ENCODE measurements at regions not wholly inside any gene's neighbourhood (a gene's known extent, or its start where the extent isn't known, plus 50 kb on each side); places are given as distances from the start of the nearest gene placed in this dataset.

- DNase-seq (ENCODE audit: low read depth), result no peak
Observed at GRCh38 chr7:21092766-21093702, 306.3 kb upstream of the SP8 start.

DNA sequence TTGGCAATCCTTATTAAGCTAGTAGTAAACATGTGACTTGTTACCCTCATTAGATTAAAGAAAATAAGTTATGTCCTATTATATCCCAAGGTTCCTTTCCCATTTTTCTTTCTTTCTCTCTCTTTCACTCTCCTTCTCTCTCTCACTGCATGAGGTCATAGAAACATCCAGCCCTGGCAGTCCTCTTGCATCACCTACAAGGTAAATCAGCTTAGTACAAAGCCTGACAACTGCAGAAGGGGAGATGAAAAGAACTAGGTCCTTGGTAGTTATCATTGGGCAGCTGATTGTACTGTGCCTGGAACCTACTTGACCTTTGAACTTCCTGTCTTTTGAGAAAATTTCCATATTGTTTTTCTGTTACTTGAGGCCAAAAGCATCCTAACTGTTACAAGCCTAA is 307.9 kb upstream of the SP8 start:
- DNase-seq (ENCODE audit: low read depth), result no peak

DNA sequence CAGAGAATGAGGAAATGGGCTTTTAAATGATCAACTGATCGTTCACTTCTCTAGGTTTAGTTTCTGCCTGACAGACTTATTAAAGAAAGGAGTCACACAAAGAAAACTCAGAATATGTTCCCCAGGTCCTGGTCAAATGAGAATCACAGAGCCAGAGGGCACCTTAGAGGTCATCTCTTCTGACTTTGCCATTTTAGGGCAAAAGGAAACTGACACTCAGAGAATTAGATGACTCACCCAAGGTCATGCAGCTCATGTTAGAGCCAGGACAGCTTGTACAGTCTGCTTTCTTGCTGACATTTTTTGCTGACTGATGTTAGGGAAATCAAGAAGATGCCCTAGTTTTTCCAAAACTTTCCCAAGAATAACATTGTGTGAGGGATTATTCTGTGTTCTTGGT is 312.7 kb upstream of the SP8 start:
- no peak for DNase-seq (ENCODE audit: low read depth)

DNA sequence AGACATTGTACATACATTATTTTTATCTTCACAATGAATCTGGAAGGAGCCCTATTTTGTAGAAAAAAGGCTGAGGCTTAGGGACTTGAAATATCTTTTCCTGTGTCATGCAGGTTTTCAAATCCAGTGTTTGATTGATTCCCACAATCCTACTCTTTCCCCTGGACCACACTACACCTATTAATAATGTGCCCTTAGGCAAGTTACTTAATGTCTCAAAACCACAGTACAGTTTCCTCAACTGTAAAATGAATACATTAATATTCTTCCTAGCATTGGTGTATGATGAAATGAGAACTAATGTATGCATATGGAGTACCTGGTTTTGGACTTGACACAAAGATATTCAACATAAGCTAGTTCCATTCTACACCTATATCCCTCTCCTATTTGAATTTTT is 313.3 kb upstream of the SP8 start:
- DNase-seq (ENCODE audit: low read depth), result no peak

DNA sequence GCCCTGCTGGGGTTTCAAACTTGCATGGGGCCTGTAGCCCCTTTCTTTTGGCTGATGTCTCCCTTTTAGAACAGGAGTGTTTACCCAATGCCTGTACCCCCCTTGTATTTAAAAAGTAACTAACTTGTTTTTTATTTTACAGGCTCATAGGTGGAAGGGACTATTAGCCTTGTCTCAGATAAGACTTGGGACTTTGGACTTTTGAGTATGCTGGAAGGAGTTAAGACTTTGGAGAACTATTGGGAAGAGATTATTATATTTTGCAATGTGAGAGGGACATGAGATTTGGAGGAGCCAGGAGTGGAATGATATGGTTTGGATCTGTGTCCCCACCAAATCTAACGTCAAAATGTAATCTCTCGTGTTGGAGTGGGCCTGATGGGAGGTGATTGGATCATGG is 314.9 kb upstream of the SP8 start:
- DNase-seq (ENCODE audit: low read depth), result no peak

DNA sequence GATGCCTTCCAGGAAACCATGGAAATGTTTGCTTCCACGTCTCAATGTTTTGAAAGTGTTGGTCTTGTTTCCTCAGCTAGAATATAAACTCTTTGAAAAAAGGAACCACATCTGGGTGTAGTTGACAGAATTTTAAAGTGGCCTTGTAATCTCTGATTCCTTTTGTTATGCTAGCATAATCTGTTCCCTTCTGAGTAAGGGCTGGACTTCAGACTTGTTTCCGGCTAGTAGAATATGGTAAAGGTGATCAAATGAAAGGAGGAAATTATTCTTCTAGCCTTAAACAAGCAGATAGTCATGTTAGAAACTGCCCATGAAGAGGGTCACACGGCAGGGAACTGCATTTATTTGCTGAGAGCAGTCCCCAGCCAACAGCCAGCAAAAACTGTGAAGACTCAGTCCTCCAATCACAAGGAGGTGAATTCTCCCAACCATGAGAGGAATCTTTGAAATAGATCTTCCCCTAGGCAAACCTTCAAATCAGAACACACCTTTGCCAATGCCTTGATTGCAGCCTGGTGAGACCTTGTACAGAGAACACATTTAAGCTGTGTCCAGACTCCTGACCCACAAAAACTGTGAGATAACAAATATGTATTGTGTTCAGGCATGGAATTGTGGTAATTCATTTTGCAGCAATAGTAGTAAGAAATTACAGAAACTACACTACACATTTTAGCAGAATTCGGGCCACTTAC is 316.9 kb upstream of the SP8 start:
- no peak for DNase-seq (ENCODE audit: low read depth)

DNA sequence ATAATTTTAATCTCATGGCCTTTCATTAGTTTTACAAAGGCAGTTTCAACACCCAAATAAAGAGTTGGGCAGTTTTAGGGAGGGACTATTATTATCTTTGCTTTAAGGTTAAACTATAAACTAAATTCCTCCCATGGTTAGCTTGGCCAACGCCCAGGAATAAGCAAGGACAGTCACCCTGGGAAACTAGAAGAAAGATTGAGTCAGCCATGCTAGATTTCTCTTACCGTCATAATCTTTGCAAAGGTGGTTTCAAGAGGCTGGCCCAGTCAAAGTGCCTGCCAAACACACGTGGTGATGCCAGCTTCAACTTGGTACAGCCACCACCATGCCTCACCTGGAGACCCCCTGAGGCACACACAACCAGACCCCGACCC is 317.4 kb upstream of the SP8 start:
- DNase-seq (ENCODE audit: low read depth), result no peak

GRCh38 chr7:21106296-21106732 is 319.6 kb upstream of the SP8 start:
- no peak for DNase-seq (ENCODE audit: low read depth)

GRCh38 chr7:21107101-21107500 is 320.4 kb upstream of the SP8 start:
- no peak for DNase-seq (ENCODE audit: low read depth)

DNA sequence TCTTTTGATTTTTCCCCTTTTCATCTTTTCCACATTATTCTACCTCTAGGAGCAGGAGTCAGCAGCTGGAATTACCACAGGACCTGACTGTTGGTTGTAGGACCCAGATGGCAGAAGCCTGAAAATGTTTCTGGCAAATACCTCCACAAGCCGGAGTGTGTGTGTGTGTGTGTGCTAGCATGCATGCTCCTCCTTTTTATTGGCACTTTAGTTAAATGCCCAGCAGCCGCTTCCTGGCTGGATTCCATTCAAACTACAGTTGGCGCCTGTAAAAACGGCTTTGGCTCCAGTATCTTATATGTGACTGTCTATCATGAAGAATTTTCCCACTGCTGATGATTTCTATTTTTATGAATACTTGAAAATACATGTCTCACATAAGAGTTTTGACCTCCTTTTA is 319.7 kb upstream of the SP4 start:
- DNase-seq (ENCODE audit: low read depth), result no peak

DNA sequence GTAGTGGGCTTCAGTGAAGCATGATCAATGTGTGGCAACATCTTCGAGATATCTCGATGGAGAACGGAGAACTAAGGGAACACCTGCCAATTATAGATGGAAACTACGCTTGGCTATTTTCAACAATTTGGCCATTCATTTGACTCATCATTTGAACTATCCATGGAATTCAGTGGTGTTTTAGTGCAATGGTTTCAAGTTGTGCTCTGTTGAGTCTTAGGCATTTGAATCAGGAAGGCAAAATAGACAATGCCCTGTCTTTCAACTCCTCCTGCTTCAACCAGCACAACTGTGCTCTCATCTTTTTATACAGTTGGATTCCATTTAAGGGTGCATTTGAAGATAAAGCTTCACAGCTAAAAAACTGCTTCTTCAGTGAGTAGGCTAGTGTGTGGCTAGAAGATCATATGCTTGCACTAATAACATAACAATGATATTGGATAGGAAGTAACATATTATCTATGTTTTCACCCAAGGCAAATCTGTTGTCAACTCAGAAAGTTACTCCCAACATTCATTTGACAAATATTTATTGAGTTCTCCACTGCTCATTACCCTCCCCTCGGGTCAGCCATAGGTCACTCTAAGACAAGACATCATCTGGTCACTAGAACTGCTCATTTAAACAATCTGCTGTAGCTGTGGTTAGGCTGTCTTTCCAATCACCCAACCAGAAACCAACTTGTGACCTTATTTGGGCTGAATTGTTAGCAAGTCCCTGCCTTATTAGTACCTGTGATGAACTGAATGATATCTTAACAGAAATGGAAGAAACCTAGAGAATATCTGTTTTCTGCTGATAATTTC is 314.1 kb upstream of the SP4 start:
- no peak for DNase-seq (ENCODE audit: low read depth)

- no peak for DNase-seq (ENCODE audit: low read depth)
Observed at GRCh38 chr7:21123586-21123985, 304.3 kb upstream of the SP4 start.

GRCh38 chr7:21125297-21125696 is 302.6 kb upstream of the SP4 start:
- DNase-seq (ENCODE audit: low read depth), result no peak

DNA sequence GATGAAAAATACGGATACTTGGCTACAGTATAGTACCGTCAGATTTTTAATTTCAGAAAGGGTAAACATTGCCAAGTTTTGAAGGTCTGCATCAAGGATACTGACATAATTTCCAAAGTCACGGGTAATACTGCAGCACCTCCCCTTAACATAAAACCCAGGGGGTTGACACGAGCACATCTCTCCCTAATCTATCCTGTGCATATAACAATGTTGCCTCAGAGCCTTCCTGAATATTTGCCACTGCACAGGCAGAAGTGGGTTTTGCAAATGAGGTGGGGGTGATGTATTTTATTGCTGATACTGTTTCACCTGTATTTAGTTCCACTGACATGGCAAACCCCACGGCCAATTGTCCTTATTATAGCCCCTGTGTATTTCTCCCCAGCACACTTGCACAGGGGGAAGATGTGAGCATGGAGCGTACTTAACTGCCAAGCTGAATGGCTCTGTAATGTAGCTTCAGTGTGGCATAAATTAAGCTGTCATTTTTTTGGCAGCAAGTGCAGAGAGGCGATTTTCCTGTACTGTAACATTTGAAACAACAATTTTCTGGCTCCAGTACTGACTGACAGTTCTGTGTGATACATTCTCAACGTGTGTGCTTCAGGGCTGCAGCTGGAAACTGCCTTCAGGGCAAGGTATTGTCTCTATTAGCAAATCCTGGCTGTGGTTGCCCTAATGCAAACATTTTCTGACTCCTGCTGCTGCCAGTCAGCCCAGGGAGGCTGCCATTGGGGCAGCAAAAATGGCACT is 299.6 kb upstream of the SP4 start:
- no peak for DNase-seq (ENCODE audit: low read depth)

DNA sequence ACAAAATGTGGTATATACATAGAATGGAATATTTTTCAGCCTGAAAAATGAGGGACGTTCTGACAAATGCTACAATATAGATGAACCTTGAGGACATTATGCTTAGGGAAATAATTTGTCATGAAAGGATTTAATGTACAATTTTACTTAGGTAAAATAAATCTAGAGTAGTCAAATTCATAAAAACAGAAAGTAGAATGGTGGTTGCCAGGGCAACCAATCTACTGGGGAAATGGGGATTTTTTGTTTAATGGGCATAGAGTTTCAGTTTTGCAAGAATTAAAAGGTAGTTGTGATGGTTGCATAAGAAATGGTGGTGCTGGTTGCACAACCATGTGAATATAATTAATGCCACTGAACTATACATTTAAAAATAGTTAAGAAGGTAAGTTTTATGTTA is 296.0 kb upstream of the SP4 start:
- DNase-seq (ENCODE audit: low read depth), result no peak

- no peak for DNase-seq (ENCODE audit: low read depth)
Observed at GRCh38 chr7:21134631-21135030, 293.3 kb upstream of the SP4 start.

GRCh38 chr7:21135437-21135836 is 292.4 kb upstream of the SP4 start:
- no peak for DNase-seq (ENCODE audit: low read depth)

GRCh38 chr7:21137640-21138039 is 290.2 kb upstream of the SP4 start:
- DNase-seq (ENCODE audit: low read depth), result no peak

DNA sequence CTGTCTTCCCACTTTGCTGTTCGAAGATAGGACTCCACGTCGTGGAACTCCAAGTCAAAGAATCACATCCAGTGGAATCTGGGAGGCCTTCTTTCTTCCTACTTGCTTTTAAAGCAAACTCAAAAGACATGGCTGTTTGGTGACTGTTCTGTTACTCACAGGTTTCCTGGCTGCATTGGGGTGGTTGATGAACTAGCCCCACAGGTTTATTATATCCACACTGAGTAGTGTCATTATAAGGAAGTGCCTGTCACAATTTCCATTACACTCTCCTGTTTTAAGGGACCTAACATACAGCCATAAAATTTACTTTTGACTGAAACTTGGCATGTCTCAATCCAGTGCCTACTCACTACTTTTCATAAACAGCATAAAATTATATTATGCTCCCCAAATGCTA is 287.3 kb upstream of the SP4 start:
- no peak for DNase-seq (ENCODE audit: low read depth)

DNA sequence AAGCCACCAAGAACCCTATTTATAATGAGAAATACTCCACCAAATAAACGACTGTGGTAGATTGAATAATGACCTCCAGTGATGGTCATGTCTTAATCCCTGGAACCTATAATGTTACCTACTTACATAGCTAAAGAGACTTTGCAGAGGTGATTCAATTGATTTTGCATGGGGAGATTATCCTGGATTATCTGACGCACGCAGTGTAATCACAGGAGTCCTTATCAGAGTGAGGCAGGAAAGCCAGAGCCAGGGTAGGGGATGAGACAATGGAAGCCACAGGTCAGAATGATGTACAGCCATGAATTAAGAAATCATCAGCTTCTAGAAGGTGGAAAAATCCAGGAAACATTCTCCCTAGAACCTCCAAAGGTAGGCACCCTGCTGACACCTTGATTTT is 286.4 kb upstream of the SP4 start:
- DNase-seq (ENCODE audit: low read depth), result no peak

DNA sequence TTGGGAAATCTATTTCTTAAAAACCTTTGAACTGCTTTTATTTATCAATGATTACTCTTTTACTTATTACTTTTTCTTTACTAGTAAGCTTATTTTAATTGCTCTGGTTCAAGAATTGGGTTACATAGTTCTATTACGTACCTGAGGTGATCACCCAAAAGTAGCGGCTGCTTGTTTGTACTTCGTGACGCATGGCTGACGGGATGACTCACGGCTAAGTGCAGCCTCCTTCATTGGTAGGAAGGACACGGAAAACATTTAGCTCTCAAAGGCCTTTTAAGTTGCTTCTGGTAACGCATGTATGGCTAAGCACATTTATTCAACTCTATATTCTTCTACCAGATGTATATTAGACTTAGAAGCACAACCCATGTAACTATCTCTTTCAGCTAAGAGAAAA is 285.8 kb upstream of the SP4 start:
- no peak for DNase-seq (ENCODE audit: low read depth)
